NT2/D1 (cell line): ENCODE measurements at regions not wholly inside any gene's neighbourhood (a gene's known extent, or its start where the extent isn't known, plus 50 kb on each side); places are given as distances from the start of the nearest gene placed in this dataset.

Experiments used
- SUZ12 ChIP-seq: IDR thresholded peaks from 2 replicates; pipeline ENCODE4 v1.6.1; 2011; ENCODE audit not compliant: insufficient read length, insufficient read depth; ENCODE audit errors: extremely low read depth
- YY1 ChIP-seq: IDR thresholded peaks from 2 replicates; pipeline ENCODE4 v1.6.1; 2011; ENCODE audit not compliant: insufficient read length, insufficient read depth
- ZNF274 ChIP-seq: IDR thresholded peaks from 2 replicates; pipeline ENCODE4 v1.6.1; 2011; ENCODE audit warnings: mild to moderate bottlenecking, low read depth, low read length

GRCh38 chr20:57951549-57951948 lies 241.7 kb upstream of the PMEPA1 start:
- no peak for TF ChIP-seq ZNF274
- no peak for TF ChIP-seq YY1
- no peak for TF ChIP-seq SUZ12
